WERI-Rb-1 (cell line): ENCODE measurements at regions not wholly inside any gene's neighbourhood (a gene's known extent, or its start where the extent isn't known, plus 50 kb on each side); places are given as distances from the start of the nearest gene placed in this dataset.

Source experiments
- DNase-seq: peaks from one replicate; pipeline ENCODE4 v3.0.0-alpha.2; 2020
- H3K27ac ChIP-seq: fragments of 250-450 bp; sonication (Bioruptor Pico); 2 replicates; pipeline ENCODE4 v1.5.1; 2020; ENCODE audit warnings: mild to moderate bottlenecking, moderate library complexity
- H3K27me3 ChIP-seq: fragments of 250-450 bp; sonication (Bioruptor Pico); 2 replicates; pipeline ENCODE4 v1.5.1; 2021; ENCODE audit warnings: mild to moderate bottlenecking, low read depth, moderate library complexity; ENCODE audit not compliant: insufficient read depth, severe bottlenecking
- H3K36me3 ChIP-seq: fragments of 250-450 bp; sonication (Bioruptor Pico); 2 replicates; pipeline ENCODE4 v1.5.1; 2020; ENCODE audit warnings: mild to moderate bottlenecking, moderate library complexity
- H3K4me3 ChIP-seq: 2 replicates; pipeline ENCODE4 v1.5.1; 2011; ENCODE audit warnings: low read depth, mild to moderate bottlenecking, control low read depth, low read length
- H3K9me3 ChIP-seq: fragments of 250-450 bp; sonication (Bioruptor Pico); 2 replicates; pipeline ENCODE4 v1.5.1; 2021; ENCODE audit warnings: mild to moderate bottlenecking, moderate library complexity; ENCODE audit not compliant: severe bottlenecking
- CTCF ChIP-seq: IDR thresholded peaks from 2 replicates; pipeline ENCODE4 v1.5.1; 2011; ENCODE audit warnings: low read depth, mild to moderate bottlenecking, control low read depth, inconsistent platforms, low read length

GRCh38 chrX:13506574-13506973 lies 62.8 kb upstream of the EGFL6 start:
- peaks cover 19% of the 10 kb centered on the region for H3K27me3 ChIP-seq
- TF ChIP-seq CTCF, result peak; percentile 58
- no peaks in the 10 kb centered on the region for H3K36me3 ChIP-seq
- H3K27ac ChIP-seq, result no peak overlapping the region
- no peak overlapping the region for H3K4me3 ChIP-seq
- no peaks in the 10 kb centered on the region for H3K9me3 ChIP-seq
- peak; percentile 37 for DNase-seq

GRCh38 chrX:13502590-13502989 lies 66.8 kb upstream of the EGFL6 start:
- Histone ChIP-seq H3K36me3 (no peaks in the 10 kb centered on the region), H3K9me3 (no peaks in the 10 kb centered on the region), H3K27ac (no peak overlapping the region), H3K4me3 (no peak overlapping the region), H3K27me3 (no peaks in the 10 kb centered on the region)
- DNase-seq, result no peak
- TF ChIP-seq CTCF, result no peak

- H3K9me3 ChIP-seq, result no peaks in the 10 kb centered on the region
Observed at GRCh38 chrX:13499736-13500135, 69.7 kb upstream of the EGFL6 start.

GRCh38 chrX:13498238-13498637 lies 71.2 kb upstream of the EGFL6 start:
- Histone ChIP-seq H3K36me3 (no peaks in the 10 kb centered on the region), H3K27ac (no peak overlapping the region), H3K27me3 (no peaks in the 10 kb centered on the region), H3K4me3 (no peak overlapping the region), H3K9me3 (no peaks in the 10 kb centered on the region)
- no peak for TF ChIP-seq CTCF
- no peak for DNase-seq

More at GRCh38 chrX:13499736-13500135, 69.7 kb upstream of the EGFL6 start:
- Histone ChIP-seq H3K27me3 (no peaks in the 10 kb centered on the region), H3K36me3 (no peaks in the 10 kb centered on the region), H3K27ac (no peak overlapping the region), H3K4me3 (no peak overlapping the region)
- no peak for DNase-seq
- TF ChIP-seq CTCF, result no peak

GRCh38 chrX:13495232-13495631 lies 74.2 kb upstream of the EGFL6 start:
- no peak for TF ChIP-seq CTCF

GRCh38 chrX:13494562-13494961 lies 74.8 kb upstream of the EGFL6 start:
- Histone ChIP-seq H3K27me3 (no peaks in the 10 kb centered on the region), H3K27ac (no peak overlapping the region)
- no peak for TF ChIP-seq CTCF

More at GRCh38 chrX:13495232-13495631, 74.2 kb upstream of the EGFL6 start:
- Histone ChIP-seq H3K4me3 (no peak overlapping the region), H3K36me3 (no peaks in the 10 kb centered on the region), H3K9me3 (no peaks in the 10 kb centered on the region), H3K27me3 (no peaks in the 10 kb centered on the region), H3K27ac (no peak overlapping the region)
- DNase-seq, result no peak

More at GRCh38 chrX:13494562-13494961, 74.8 kb upstream of the EGFL6 start:
- Histone ChIP-seq H3K4me3 (no peak overlapping the region), H3K9me3 (no peaks in the 10 kb centered on the region), H3K36me3 (no peaks in the 10 kb centered on the region)
- DNase-seq, result no peak
